Testis (tissue), 2 donors: ENCODE measurements at regions not wholly inside any gene's neighbourhood (a gene's known extent, or its start where the extent isn't known, plus 50 kb on each side); places are given as distances from the start of the nearest gene placed in this dataset.

Experiments
- DNase-seq: peaks from one replicate; pipeline ENCODE4 v3.0.0-alpha.2; 2019
- H3K27ac ChIP-seq, 2 donors: fragments of 200-600 bp; sonication (generic); one replicate each; pipeline ENCODE4 v1.5.1; 2019
- H3K27me3 ChIP-seq: fragments of 200-600 bp; sonication (generic); one replicate; pipeline ENCODE4 v1.5.1; 2019
- H3K36me3 ChIP-seq: fragments of 200-600 bp; sonication (generic); one replicate; pipeline ENCODE4 v1.5.1; 2017; ENCODE audit warnings: low read depth; ENCODE audit errors: missing control alignments
- H3K4me1 ChIP-seq: fragments of 200-600 bp; sonication (generic); one replicate; pipeline ENCODE4 v1.5.1; 2019
- H3K4me3 ChIP-seq, 2 donors: fragments of 200-600 bp; sonication (generic); one replicate each; pipeline ENCODE4 v1.5.1; 2017 to 2019
- H3K9me3 ChIP-seq: fragments of 200-600 bp; sonication (generic); one replicate; pipeline ENCODE4 v1.5.1; 2017
- POLR2A ChIP-seq: fragments of 450-650 bp; IDR thresholded peaks from one replicate; pipeline ENCODE4 v1.6.1; 2017; ENCODE audit warnings: antibody characterized with exemption, mild to moderate bottlenecking, moderate library complexity
- WGBS, 2 donors: methylation state at CpG; one replicate each; pipeline ENCODE4 v1.1.5; 2018; 5-methylcytosine and 5-hydroxymethylcytosine counted together
- intact Hi-C: fragments of 100-400 bp; cut with DNase I; formaldehyde crosslinking; loops from one replicate; pipeline ENCODE4 v1.15.1; 2023; ENCODE audit warnings: low total_unique reads
- TF ChIP-seq, protein P1 (sequence below), 3 experiments: fragments of 450-650 bp in 2 of 3; fragments of 200-600 bp in 1 of 3; sonication (generic) in 1 of 3; IDR thresholded peaks; one replicate each; pipeline ENCODE4 v1.5.1; 2016 to 2019; ENCODE audit warnings: antibody characterized with exemption in 3 of 3, mild to moderate bottlenecking in 2 of 3, moderate library complexity in 1 of 3

DNA sequence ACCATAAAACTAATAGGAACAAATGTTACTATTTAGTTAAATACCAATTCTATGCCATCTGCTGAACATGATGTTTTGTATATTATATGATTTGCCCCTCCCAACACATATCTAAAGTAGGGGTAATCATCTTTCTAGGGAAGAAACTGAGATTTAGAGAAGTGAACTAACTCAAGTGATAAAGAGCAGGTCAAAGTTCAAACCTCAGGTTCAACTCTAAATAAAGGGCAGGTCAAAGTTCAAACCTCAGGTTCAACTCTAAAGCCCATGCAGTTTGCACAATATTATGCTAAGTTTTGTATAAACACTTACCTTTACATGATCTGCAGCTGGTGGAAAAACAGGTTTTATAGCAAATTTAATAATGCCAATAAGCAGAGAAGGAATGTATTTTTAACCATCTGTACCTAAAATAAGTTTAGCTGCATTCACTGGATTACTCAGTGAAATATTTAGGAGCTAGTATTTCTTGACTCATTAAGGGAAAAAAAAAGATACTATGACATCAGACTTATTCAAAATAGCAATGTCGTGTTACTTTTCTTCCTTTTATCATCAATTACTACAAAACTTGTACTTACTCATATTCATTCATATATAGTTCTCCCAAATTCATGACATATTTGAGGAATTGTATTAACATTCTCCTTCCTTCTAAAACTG, 1194.3 kb upstream of the CELF2 start:
- TF ChIP-seq, protein P1, sequence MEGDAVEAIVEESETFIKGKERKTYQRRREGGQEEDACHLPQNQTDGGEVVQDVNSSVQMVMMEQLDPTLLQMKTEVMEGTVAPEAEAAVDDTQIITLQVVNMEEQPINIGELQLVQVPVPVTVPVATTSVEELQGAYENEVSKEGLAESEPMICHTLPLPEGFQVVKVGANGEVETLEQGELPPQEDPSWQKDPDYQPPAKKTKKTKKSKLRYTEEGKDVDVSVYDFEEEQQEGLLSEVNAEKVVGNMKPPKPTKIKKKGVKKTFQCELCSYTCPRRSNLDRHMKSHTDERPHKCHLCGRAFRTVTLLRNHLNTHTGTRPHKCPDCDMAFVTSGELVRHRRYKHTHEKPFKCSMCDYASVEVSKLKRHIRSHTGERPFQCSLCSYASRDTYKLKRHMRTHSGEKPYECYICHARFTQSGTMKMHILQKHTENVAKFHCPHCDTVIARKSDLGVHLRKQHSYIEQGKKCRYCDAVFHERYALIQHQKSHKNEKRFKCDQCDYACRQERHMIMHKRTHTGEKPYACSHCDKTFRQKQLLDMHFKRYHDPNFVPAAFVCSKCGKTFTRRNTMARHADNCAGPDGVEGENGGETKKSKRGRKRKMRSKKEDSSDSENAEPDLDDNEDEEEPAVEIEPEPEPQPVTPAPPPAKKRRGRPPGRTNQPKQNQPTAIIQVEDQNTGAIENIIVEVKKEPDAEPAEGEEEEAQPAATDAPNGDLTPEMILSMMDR (IDR thresholded peaks at IDR 0.05), result no peak
- no peak for TF ChIP-seq POLR2A
- Histone ChIP-seq H3K36me3 (no peaks in the 10 kb centered on the region), H3K4me3 (no peak overlapping the region), H3K4me1 (peaks cover 6% of the 10 kb centered on the region), H3K9me3 (no peaks in the 10 kb centered on the region), H3K27ac (peak overlapping the region in 1 of 2 donors; percentile 51), H3K27me3 (no peaks in the 10 kb centered on the region)
- intact Hi-C loops, result no loop called here
- WGBS, 2 donors, result 53 to 59% methylated on average over 1 of the region's 1 CpG
- DNase-seq, result no peak

DNA sequence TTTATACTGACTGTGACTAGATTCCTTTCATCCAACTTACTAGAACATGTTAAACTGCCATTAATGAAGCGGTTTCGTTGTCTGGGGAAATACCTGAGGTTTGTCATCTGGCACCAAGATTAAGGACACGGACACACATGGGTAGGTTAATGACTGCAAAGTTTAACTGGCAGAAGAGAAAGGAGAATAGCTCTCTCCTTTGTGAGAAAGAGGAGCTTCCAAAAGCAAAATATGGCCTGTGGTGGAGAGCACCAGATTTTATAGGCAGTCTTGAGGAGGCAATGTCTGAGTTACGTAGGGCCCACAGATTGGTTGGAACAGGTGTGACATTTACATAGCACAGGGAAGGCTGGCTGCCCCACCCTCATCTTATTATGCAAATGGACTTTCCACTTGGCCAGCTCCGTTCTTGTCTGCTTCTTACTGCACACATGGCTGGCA, 1193.0 kb upstream of the CELF2 start:
- no peak overlapping the region for H3K4me3 ChIP-seq
- H3K4me1 ChIP-seq, result peaks cover 6% of the 10 kb centered on the region
- no peaks in the 10 kb centered on the region for H3K9me3 ChIP-seq
- intact Hi-C loops, result no loop called here
- WGBS, 2 donors, result 81 to 82% methylated on average over 5 of the region's 5 CpGs
- H3K27me3 ChIP-seq, result no peaks in the 10 kb centered on the region
- peak overlapping the region; percentile 22 to 51 for H3K27ac ChIP-seq
- H3K36me3 ChIP-seq, result no peaks in the 10 kb centered on the region
- no peak for TF ChIP-seq POLR2A
- peak; percentile 28 for DNase-seq

DNA sequence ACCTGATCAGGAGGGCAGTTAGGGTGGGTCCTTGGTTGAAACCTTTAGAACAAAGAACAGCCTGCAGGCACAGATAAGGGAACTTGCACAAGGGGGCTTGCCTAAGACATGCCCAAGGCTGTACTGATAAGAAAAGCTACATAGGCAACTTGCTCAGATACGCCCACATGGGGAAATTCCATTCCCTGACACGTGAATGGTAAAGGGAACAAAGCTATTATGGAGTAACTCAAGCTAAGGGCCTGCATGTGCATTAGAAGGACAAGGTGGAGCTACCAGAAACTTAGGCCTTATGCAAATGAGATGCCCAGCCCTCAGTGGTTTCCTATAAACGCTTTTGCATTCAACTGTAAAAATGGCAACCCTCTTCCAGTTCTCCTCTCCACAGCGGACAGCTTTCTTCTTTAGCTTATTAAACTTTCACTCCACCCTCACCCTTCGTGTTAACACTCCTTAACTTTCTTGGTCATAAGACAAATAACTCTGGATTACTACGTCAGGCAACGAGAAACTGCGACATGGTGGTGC, 1192.1 kb upstream of the CELF2 start:
- H3K4me3 ChIP-seq, result no peak overlapping the region
- peak overlapping the region in 1 of 2 donors; percentile 7 for H3K27ac ChIP-seq
- TF ChIP-seq, protein P1 (IDR thresholded peaks at IDR 0.05), result no peak
- TF ChIP-seq POLR2A, result no peak
- intact Hi-C loops, result no loop called here
- 70 to 81% methylated on average over 8 of the region's 8 CpGs for WGBS, 2 donors
- peaks cover 6% of the 10 kb centered on the region for H3K4me1 ChIP-seq
- no peaks in the 10 kb centered on the region for H3K36me3 ChIP-seq
- no peaks in the 10 kb centered on the region for H3K9me3 ChIP-seq
- DNase-seq, result peak; percentile 91
- H3K27me3 ChIP-seq, result no peaks in the 10 kb centered on the region

DNA sequence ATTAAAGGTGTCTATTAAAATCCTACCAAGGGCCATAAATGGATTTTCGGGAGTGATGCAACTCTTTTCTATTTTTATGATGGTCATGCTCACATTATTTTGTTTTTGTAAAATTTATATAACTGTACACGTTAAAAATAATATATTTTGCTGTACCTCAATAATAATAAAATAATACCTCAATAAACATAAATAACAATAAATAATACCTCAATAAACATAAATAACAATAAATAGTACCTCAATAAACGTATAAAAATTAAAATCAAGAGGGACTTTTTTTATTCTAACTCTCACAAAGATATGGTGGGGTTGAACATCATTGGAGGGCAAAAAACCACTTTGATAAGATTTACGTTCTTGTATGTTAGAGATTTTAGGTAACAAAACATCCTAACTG, 1189.6 kb upstream of the CELF2 start:
- Histone ChIP-seq H3K4me1 (peaks cover 6% of the 10 kb centered on the region), H3K27me3 (no peaks in the 10 kb centered on the region), H3K27ac (no peak overlapping the region), H3K9me3 (no peaks in the 10 kb centered on the region), H3K4me3 (no peak overlapping the region), H3K36me3 (no peaks in the 10 kb centered on the region)
- intact Hi-C loops, result no loop called here
- no peak for DNase-seq
- TF ChIP-seq, protein P1 (IDR thresholded peaks at IDR 0.05), result no peak
- no peak for TF ChIP-seq POLR2A
- 85 to 93% methylated on average over 4 of the region's 4 CpGs for WGBS, 2 donors

DNA sequence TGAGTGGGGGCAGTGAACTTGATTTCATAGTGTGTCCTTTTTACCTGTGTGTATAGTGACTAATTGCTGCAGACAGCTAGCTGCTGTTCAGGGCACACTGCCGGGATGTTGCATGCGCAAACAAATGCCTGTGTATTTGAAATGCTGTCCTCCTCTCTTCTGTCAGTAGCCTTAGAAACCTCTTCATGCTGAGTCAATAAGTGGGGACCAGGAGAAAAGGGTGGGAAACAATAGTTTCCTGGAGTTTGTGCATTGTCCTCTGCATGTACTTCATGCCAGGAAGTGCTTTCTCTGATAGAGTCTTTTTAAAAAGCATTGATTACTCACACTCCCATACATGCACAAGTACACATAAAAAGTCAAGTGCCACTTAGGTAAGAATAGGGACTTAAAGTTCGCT, 1183.7 kb upstream of the CELF2 start:
- DNase-seq, result no peak
- whole genome bisulfite sequencing, 2 donors, result 77 to 78% methylated on average over 3 of the region's 3 CpGs
- no peak overlapping the region for H3K27ac ChIP-seq
- H3K4me1 ChIP-seq, result no peaks in the 10 kb centered on the region
- H3K9me3 ChIP-seq, result no peaks in the 10 kb centered on the region
- H3K27me3 ChIP-seq, result no peaks in the 10 kb centered on the region
- no peaks in the 10 kb centered on the region for H3K36me3 ChIP-seq
- no peak overlapping the region for H3K4me3 ChIP-seq
- TF ChIP-seq POLR2A, result no peak
- TF ChIP-seq, protein P1 (IDR thresholded peaks at IDR 0.05), result no peak
- intact Hi-C loops, result no loop called here
